AG09319 (cell line): ENCODE measurements at regions not wholly inside any gene's neighbourhood (a gene's known extent, or its start where the extent isn't known, plus 50 kb on each side); places are given as distances from the start of the nearest gene placed in this dataset.

Experiments
- DNase-seq: peaks from one replicate; pipeline ENCODE4 v3.0.0-alpha.2; 2010; ENCODE audit warnings: low read depth; ENCODE audit errors: extremely low read depth
- TF ChIP-seq, protein P1 (sequence below): IDR thresholded peaks from 2 replicates; pipeline ENCODE4 v1.5.1; 2011; ENCODE audit warnings: low read depth, mild to moderate bottlenecking, inconsistent platforms, low read length, moderate library complexity

GRCh38 chr18:41860987-41861386, 94.0 kb upstream of the PIK3C3 start:
- no peak for DNase-seq

DNA sequence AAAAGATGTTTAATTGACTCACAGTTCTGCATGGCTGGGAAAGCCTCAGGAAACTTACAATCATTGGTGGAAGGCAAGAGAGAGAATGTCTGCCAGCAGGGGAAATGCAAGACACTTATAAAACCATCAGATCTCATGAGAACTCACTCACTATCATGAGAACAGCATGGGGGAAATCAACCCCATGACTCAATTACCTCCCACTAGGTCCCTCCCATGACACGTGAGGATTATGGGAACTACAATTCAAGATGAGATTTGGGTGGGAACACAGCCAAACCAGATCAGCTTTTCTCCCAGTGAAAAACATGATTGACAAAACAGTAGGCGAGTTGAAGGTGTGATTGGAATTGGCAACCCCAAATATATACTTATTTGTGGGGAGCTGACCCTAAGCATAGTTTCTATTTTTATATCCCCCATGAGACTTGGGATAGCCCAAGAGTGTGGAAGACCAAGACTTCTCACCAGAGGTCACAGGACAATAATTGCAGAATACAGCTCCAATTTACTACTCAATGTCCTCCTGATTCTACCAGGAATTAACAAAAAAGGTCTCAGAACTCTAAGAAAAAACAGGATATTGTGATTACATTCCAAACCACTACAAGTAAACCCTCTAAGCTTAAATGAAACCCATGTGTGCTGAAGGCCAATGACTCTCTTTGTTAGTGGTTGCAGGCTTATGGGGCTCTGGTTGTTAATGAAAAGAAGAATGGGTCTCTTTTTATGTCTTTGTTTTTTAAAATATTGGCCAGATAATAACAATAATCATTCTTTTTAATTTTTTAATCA, 96.1 kb upstream of the PIK3C3 start:
- no peak for DNase-seq

More at GRCh38 chr18:41860987-41861386, 94.0 kb upstream of the PIK3C3 start:
- TF ChIP-seq, protein P1, sequence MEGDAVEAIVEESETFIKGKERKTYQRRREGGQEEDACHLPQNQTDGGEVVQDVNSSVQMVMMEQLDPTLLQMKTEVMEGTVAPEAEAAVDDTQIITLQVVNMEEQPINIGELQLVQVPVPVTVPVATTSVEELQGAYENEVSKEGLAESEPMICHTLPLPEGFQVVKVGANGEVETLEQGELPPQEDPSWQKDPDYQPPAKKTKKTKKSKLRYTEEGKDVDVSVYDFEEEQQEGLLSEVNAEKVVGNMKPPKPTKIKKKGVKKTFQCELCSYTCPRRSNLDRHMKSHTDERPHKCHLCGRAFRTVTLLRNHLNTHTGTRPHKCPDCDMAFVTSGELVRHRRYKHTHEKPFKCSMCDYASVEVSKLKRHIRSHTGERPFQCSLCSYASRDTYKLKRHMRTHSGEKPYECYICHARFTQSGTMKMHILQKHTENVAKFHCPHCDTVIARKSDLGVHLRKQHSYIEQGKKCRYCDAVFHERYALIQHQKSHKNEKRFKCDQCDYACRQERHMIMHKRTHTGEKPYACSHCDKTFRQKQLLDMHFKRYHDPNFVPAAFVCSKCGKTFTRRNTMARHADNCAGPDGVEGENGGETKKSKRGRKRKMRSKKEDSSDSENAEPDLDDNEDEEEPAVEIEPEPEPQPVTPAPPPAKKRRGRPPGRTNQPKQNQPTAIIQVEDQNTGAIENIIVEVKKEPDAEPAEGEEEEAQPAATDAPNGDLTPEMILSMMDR = no peak

DNA sequence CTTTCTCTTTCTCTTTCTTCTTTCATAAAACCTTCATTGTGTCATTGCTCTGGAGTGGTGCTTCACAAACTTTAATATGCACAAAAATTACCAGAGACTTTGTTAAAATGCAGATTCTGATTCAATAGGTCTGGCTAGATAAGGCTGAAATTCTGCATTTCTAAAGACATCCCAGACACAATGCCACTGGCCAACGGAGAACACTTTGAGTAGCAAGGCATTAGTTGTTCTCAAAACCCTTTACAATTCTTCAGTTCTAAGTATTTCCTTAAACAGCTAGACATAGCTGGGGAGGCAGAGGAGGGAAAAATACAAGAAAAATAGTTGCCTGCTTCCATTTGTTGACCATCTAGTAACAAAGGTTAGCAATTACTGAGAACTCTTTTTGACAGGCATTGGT, 101.8 kb upstream of the PIK3C3 start:
- no peak for DNase-seq
- TF ChIP-seq, protein P1 = no peak

More for the DNA sequence above, 96.1 kb upstream of the PIK3C3 start:
- TF ChIP-seq, protein P1 = no peak

- TF ChIP-seq, protein P1 = no peak
- DNase-seq = no peak
These were observed 104.3 kb upstream of the PIK3C3 start for GRCh38 chr18:41850781-41851180.

- no peak for DNase-seq
- TF ChIP-seq, protein P1 = no peak
These were observed 105.4 kb upstream of the PIK3C3 start for GRCh38 chr18:41849632-41850031.

DNA sequence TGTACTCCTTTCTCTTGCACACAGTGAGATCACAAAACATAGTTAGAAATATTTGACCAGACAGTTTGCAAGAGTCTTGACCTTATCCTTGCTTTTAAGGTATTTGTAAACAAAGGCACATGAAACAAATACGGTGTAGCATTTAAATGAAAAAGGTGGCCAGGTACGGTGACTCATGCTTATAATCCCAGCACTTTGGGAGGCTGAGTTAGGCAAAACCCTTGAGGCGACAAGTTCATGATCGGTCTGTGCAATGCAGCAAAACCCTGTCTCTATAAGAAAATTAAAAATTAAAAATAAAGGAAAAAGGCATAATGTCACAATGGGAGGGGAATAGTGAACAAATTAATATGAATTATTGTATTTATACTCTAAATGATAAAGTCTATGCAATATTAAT, 109.5 kb upstream of the PIK3C3 start:
- DNase-seq = no peak
- TF ChIP-seq, protein P1 = no peak

DNA sequence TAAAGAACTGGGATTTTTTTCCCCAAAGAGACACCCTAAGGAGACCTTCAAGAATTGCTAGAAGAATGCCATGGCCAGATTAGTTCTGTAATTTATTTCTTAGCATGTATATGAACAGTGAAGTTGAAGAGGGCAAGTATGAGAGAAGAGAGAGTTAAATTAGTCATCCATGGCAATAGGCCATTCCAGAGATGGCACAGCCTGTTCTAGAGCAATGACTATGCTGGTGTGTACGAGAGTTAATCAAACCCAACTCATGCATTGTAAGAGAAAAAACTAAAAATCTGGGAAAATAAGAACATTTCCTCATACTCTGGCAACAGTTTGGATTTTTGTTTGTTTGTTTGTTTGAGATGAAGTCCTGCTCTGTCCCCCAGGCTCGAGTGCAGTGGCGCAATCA, 112.1 kb upstream of the PIK3C3 start:
- no peak for DNase-seq
- TF ChIP-seq, protein P1 = no peak
